ENCODE measurements at regions not wholly inside any gene's neighbourhood (a gene's known extent, or its start where the extent isn't known, plus 50 kb on each side); places are given as distances from the start of the nearest gene placed in this dataset.

DNA sequence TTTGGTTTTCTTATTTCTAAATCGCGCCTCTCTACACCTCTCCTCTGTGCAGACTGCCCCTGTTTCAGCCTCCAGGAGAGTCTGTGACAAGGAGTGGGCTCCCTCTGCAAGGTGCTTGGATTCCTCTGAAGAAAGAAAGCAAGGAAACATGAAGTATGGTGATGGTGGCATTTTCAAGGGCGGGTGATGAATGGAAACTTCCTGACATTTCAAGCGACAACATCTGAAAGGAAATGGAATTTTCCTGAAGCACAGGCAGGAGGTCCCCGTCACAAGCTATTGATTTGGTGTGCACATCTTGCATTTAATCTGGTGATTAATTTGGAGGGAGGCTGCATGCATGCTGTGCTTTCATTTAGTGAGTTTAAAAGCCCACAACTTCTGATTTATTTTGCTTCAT, 164.6 kb upstream of the FGGY start:
- TF ChIP-seq ZBTB8A (IDR thresholded peaks at IDR 0.05; ENCODE audit: partially characterized antibody) (no peak), CAMTA2 (CRISPR knock-in tag; conservative IDR thresholded peaks at IDR 0.05) (no peak), PBX2 (CRISPR knock-in tag; IDR thresholded peaks at IDR 0.05; ENCODE audit: low read depth) (no peak), PBX2 (tag; conservative IDR thresholded peaks at IDR 0.05; ENCODE audit: low read depth) (no peak), CTCF (IDR thresholded peaks at IDR 0.05 in 2 of 3, conservative IDR thresholded peaks at IDR 0.05 in 1 of 3; ENCODE audit: insufficient read depth in 2 of 3, low read depth in 1 of 3, low read length in 3 of 3) (no peak), SMC3 (conservative IDR thresholded peaks at IDR 0.05; ENCODE audit: insufficient read depth, low read depth, low read length) (no peak), MTA3 (IDR thresholded peaks at IDR 0.05; ENCODE audit: borderline replicate concordance) (no peak), ELF2 (CRISPR knock-in tag; IDR thresholded peaks at IDR 0.05) (no peak), ZNF695 (CRISPR knock-in tag; IDR thresholded peaks at IDR 0.05) (no peak)
